Endothelial cell of umbilical vein (primary cell): ENCODE measurements at regions not wholly inside any gene's neighbourhood (a gene's known extent, or its start where the extent isn't known, plus 50 kb on each side); places are given as distances from the start of the nearest gene placed in this dataset.

ENCODE experiments used
- CTCF ChIP-seq, 2 donors: IDR thresholded peaks; 1 replicate in 1 of 2; 2 replicates in 1 of 2; pipeline ENCODE4 v1.5.1; 2011; ENCODE audit warnings: low read length in 2 of 2, mild to moderate bottlenecking in 2 of 2, moderate library complexity in 2 of 2, control low read depth in 1 of 2, inconsistent platforms in 1 of 2, low read depth in 1 of 2; ENCODE audit not compliant: insufficient read depth in 1 of 2; ENCODE audit errors: extremely low read depth in 1 of 2
- EZH2 ChIP-seq: IDR thresholded peaks from 2 replicates; pipeline ENCODE4 v1.6.1; 2012; ENCODE audit warnings: borderline replicate concordance, low read depth, mild to moderate bottlenecking, moderate library complexity, low read length, inconsistent platforms; ENCODE audit not compliant: severe bottlenecking
- GATA2 ChIP-seq: IDR thresholded peaks from 2 replicates; pipeline ENCODE4 v1.7.0; 2011; ENCODE audit warnings: low read depth, mild to moderate bottlenecking, moderate library complexity, mixed read lengths, low read length; ENCODE audit not compliant: insufficient read length, insufficient read depth
- MAX ChIP-seq: IDR thresholded peaks from 2 replicates; pipeline ENCODE4 v1.6.1; 2011; ENCODE audit not compliant: insufficient read depth, insufficient read length
- MYC ChIP-seq: IDR thresholded peaks from one replicate; pipeline ENCODE4 v1.6.1; 2011; ENCODE audit warnings: mild to moderate bottlenecking, low read depth, low read length
- POLR2A ChIP-seq: IDR thresholded peaks from 2 replicates; pipeline ENCODE4 v1.6.1; 2012; ENCODE audit warnings: low read depth, mild to moderate bottlenecking, control low read depth, low read length
- POLR2AphosphoS5 ChIP-seq: IDR thresholded peaks from 2 replicates; pipeline ENCODE4 v1.6.1; 2012; ENCODE audit warnings: low read depth, mild to moderate bottlenecking, control low read depth, low read length, moderate library complexity; ENCODE audit not compliant: insufficient read depth

GRCh38 chr2:71849607-71850305, 297.9 kb downstream of the CYP26B1 start:
- TF ChIP-seq POLR2A (no peak), CTCF (IDR thresholded peaks at IDR 0.05; ENCODE audit: extremely low read depth in 1 of 2, insufficient read depth in 1 of 2, low read depth in 1 of 2, low read length in 2 of 2) (no peak), POLR2AphosphoS5 (no peak), MAX (no peak), EZH2 (no peak), GATA2 (no peak), MYC (no peak)
